Liver (tissue), 3 donors: ENCODE measurements at regions not wholly inside any gene's neighbourhood (a gene's known extent, or its start where the extent isn't known, plus 50 kb on each side); places are given as distances from the start of the nearest gene placed in this dataset.

Source experiments
- ATF3 ChIP-seq: IDR thresholded peaks from 2 replicates; pipeline ENCODE4 v1.6.1; 2016; ENCODE audit warnings: antibody characterized with exemption
- CTCF ChIP-seq: fragments of 150-350 bp; IDR thresholded peaks from 2 replicates; pipeline ENCODE4 v1.5.1; 2017; ENCODE audit warnings: improper control_type of control experiment, low read depth, low read length; ENCODE audit not compliant: missing input control
- EGR1 ChIP-seq, 2 donors: IDR thresholded peaks; 2 replicates each; pipeline ENCODE4 v1.6.1; 2016 to 2018; ENCODE audit warnings: antibody characterized with exemption in 2 of 2, low read depth in 2 of 2
- FOXA1 ChIP-seq: IDR thresholded peaks from 2 replicates; pipeline ENCODE4 v1.6.1; 2016; ENCODE audit warnings: antibody characterized with exemption
- GABPA ChIP-seq, 2 donors: IDR thresholded peaks in 1 of 2; conservative IDR thresholded peaks in 1 of 2; 2 replicates each; pipeline ENCODE4 v1.6.1; 2016; ENCODE audit warnings: antibody characterized with exemption in 2 of 2, mild to moderate bottlenecking in 1 of 2, moderate library complexity in 1 of 2
- JUND ChIP-seq, 2 donors: IDR thresholded peaks; 2 replicates each; pipeline ENCODE4 v1.6.1; 2016; ENCODE audit warnings: antibody characterized with exemption in 2 of 2
- RAD21 ChIP-seq, 2 donors: IDR thresholded peaks; 2 replicates each; pipeline ENCODE4 v1.6.1; 2016; ENCODE audit warnings: antibody characterized with exemption in 2 of 2, mild to moderate bottlenecking in 2 of 2
- TAF1 ChIP-seq: conservative IDR thresholded peaks from 2 replicates; pipeline ENCODE4 v1.6.1; 2016; ENCODE audit warnings: antibody characterized with exemption, mild to moderate bottlenecking
- YY1 ChIP-seq: IDR thresholded peaks from 2 replicates; pipeline ENCODE4 v1.6.1; 2016; ENCODE audit warnings: antibody characterized with exemption, mild to moderate bottlenecking
- TF ChIP-seq, protein P1 (sequence below): IDR thresholded peaks from 2 replicates; pipeline ENCODE4 v1.6.1; 2016; ENCODE audit warnings: antibody characterized with exemption
- TF ChIP-seq, protein P2 (sequence below): IDR thresholded peaks from 2 replicates; pipeline ENCODE4 v1.6.1; 2016; ENCODE audit warnings: antibody characterized with exemption, mild to moderate bottlenecking
- donor health status: healthy.
- donor health status: healthy.

GRCh38 chr18:25633563-25633962 is 281.6 kb upstream of the ZNF521 start:
- TF ChIP-seq RAD21 (IDR thresholded peaks at IDR 0.05), result no peak
- no peak for TF ChIP-seq CTCF
- TF ChIP-seq ATF3, result no peak
- TF ChIP-seq, protein P1, sequence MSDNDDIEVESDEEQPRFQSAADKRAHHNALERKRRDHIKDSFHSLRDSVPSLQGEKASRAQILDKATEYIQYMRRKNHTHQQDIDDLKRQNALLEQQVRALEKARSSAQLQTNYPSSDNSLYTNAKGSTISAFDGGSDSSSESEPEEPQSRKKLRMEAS, result no peak
- TF ChIP-seq TAF1, result no peak
- TF ChIP-seq, protein P2, sequence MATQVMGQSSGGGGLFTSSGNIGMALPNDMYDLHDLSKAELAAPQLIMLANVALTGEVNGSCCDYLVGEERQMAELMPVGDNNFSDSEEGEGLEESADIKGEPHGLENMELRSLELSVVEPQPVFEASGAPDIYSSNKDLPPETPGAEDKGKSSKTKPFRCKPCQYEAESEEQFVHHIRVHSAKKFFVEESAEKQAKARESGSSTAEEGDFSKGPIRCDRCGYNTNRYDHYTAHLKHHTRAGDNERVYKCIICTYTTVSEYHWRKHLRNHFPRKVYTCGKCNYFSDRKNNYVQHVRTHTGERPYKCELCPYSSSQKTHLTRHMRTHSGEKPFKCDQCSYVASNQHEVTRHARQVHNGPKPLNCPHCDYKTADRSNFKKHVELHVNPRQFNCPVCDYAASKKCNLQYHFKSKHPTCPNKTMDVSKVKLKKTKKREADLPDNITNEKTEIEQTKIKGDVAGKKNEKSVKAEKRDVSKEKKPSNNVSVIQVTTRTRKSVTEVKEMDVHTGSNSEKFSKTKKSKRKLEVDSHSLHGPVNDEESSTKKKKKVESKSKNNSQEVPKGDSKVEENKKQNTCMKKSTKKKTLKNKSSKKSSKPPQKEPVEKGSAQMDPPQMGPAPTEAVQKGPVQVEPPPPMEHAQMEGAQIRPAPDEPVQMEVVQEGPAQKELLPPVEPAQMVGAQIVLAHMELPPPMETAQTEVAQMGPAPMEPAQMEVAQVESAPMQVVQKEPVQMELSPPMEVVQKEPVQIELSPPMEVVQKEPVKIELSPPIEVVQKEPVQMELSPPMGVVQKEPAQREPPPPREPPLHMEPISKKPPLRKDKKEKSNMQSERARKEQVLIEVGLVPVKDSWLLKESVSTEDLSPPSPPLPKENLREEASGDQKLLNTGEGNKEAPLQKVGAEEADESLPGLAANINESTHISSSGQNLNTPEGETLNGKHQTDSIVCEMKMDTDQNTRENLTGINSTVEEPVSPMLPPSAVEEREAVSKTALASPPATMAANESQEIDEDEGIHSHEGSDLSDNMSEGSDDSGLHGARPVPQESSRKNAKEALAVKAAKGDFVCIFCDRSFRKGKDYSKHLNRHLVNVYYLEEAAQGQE, result no peak
- TF ChIP-seq EGR1 (IDR thresholded peaks at IDR 0.05; ENCODE audit: low read depth in 2 of 2), result no peak
- TF ChIP-seq GABPA (IDR thresholded peaks at IDR 0.05 in 1 of 2, conservative IDR thresholded peaks at IDR 0.05 in 1 of 2), result no peak
- TF ChIP-seq YY1, result no peak
- no peak for TF ChIP-seq FOXA1
- TF ChIP-seq JUND (IDR thresholded peaks at IDR 0.05), result no peak
